ENCODE measurements at regions not wholly inside any gene's neighbourhood (a gene's known extent, or its start where the extent isn't known, plus 50 kb on each side); places are given as distances from the start of the nearest gene placed in this dataset.

- TF ChIP-seq STAT5B (CRISPR knock-in tag; IDR thresholded peaks at IDR 0.05) (no peak), SRY (CRISPR knock-in tag; IDR thresholded peaks at IDR 0.05) (no peak), AKAP8 (CRISPR knock-in tag; IDR thresholded peaks at IDR 0.05) (no peak)
Observed at GRCh38 chr6:119482850-119483285, 133.3 kb upstream of the MAN1A1 start (continued).

- FAIRE-seq: no peak
- intact Hi-C loops (cut with micrococcal nuclease; ENCODE audit: unreplicated experiment): no loop called here
- H3K79me2 ChIP-seq (ENCODE audit: insufficient read depth, low read length): no peaks in the 10 kb centered on the region
- TF ChIP-seq ZIK1 (CRISPR knock-in tag; IDR thresholded peaks at IDR 0.05; ENCODE audit: borderline replicate concordance, low read depth): no peak
- TF ChIP-seq ZNF816 (CRISPR knock-in tag; IDR thresholded peaks at IDR 0.05; ENCODE audit: borderline replicate concordance): no peak
- TF ChIP-seq ZNF362 (CRISPR knock-in tag; IDR thresholded peaks at IDR 0.05; ENCODE audit: borderline replicate concordance): no peak
- no peak for TF ChIP-seq ETV5 (CRISPR knock-in tag; IDR thresholded peaks at IDR 0.05; ENCODE audit: borderline replicate concordance)
- TF ChIP-seq MAF1 (CRISPR knock-in tag; IDR thresholded peaks at IDR 0.05; ENCODE audit: borderline replicate concordance): no peak
- H3K9ac ChIP-seq (ENCODE audit: insufficient read depth, low read depth, low read length): no peak overlapping the region
- no peaks in the 10 kb centered on the region for H3K4me1 ChIP-seq (ENCODE audit: insufficient read depth, low read length)
- in situ Hi-C loops (cut with HindIII; ENCODE audit: extremely low pct_ligation_motif_present, low pct_unique_long_range_greater_than_20kb): no loop called here
- H3K27ac ChIP-seq (ENCODE audit: extremely low read length, insufficient read depth, low read length): no peak overlapping the region
- H3K9me3 ChIP-seq (ENCODE audit: low read length): no peaks in the 10 kb centered on the region
- H3K4me3 ChIP-seq (replicated peaks in 1 of 3; ENCODE audit: insufficient read depth in 1 of 3, low read depth in 2 of 3, low read length in 3 of 3): no peak overlapping the region
- BruUV-seq (replicated peaks): no TSS peak
- ChIA-PET POLR2A (no interaction called here), CTCF (ENCODE audit: low intra/inter-chr PET ratio, low total read pairs) (no interaction called here)
- ATAC-seq: no peak
- peaks cover 0 to 19% of the 10 kb centered on the region in 2 experiments; a peak in 2 of 5 replicates for H3K27me3 ChIP-seq (ENCODE audit: control insufficient read depth in 1 of 2, insufficient read depth in 2 of 2, low read length in 2 of 2)
- H2AFZ ChIP-seq (ENCODE audit: low read length): no peak overlapping the region
- no peaks in the 10 kb centered on the region for H4K20me1 ChIP-seq (ENCODE audit: insufficient read depth, low read length)
- no peaks in the 10 kb centered on the region for H3K36me3 ChIP-seq (replicated peaks in 1 of 2; ENCODE audit: control insufficient read depth in 1 of 2, insufficient read depth in 2 of 2, low read length in 2 of 2)
- no peak overlapping the region for H3K4me2 ChIP-seq (ENCODE audit: low read depth, low read length)
- no peak for DNase-seq (ENCODE audit: low spot score)
- WGBS (ENCODE audit: low lambda C conversion rate): 2% methylated on average over 1 of the region's 1 CpG
Observed at GRCh38 chr6:119481976-119482375, 132.4 kb upstream of the MAN1A1 start.
